HG03108 (cell line): ENCODE measurements at regions not wholly inside any gene's neighbourhood (a gene's known extent, or its start where the extent isn't known, plus 50 kb on each side); places are given as distances from the start of the nearest gene placed in this dataset.

Source experiments
- ATAC-seq: cut with Tn5 transposase; IDR thresholded peaks from one replicate; pipeline ENCODE4 v1.9.1; 2021; ENCODE audit warnings: moderate library complexity; ENCODE audit not compliant: unreplicated experiment

GRCh38 chr6:40912158-40912946, 126.7 kb downstream of the UNC5CL start:
- ATAC-seq = peak; percentile 87

DNA sequence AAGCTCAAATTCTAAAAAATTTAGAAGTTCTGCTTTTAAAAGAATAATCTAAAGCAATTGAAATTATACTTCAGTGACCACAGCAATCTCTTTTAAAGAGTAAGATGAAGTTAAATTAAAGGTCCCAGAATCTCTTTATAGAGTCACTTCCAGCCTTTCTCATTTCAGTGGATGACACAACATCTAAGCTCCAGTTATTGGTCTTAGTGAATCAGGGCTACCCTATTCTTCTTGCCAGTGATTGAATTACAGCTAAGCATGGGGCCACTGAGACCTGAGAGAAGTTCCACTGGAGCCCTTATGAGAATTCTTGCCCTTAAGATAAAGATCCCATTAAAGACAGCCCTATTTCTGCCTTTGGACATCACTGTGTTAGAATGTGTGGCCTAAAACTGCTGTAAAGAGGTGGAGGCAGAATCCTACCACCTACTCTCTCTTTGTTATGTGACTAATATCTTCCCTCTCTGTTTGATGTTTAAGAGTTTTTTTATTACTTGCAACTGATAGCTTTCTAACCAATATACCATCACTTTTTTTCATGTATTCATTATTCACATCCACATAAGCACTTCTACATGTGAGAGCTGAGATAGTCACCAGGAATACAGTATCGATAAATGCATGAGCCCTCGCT, 128.6 kb downstream of the UNC5CL start:
- ATAC-seq = no peak

GRCh38 chr6:40909811-40910210, 129.2 kb downstream of the UNC5CL start:
- ATAC-seq = no peak

DNA sequence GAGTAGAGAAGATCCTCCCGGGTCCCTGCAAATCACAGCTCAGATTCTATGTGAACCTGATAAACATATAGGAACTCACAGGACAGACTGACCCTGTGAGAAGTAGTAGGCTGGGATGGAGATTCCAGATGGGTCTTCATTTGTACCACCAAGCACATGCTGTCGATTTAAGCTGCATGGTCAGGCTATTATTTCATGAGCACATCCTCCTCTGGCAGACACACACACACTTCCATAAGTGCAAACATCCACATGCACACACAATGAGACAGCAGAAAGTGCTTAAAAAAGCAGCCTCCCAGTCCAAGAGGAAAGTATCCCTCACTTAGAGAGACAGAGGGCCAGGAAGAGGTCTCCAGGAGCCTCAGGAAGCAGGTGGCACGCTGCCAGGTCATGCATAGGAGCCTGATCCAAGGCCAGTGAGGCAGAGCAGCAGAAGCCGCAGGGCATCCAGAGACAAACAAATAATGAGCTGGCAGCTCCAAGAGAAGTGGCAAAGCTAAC, 131.8 kb downstream of the UNC5CL start:
- no peak for ATAC-seq

GRCh38 chr6:40906759-40907158, 132.3 kb downstream of the UNC5CL start:
- ATAC-seq = no peak

GRCh38 chr6:40904583-40905194, 134.3 kb downstream of the UNC5CL start:
- ATAC-seq = no peak

DNA sequence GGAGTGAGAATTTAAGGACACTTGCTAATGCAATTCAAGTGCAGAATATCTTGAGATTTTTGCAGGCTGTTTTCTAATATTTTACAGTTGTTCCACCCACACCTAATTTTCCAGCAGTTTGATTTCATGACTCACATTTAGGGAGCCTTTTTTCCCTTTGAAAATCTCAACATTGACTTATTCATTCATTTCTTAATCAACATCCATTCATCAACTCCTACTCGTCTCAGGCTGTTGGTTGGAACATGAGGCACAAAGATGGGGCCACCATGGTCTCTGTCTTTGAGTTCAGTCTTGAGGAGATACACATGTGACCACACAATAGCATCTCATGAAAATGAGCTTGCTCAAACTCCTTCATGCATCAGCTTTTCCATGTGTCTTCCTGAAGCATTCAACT, 135.6 kb downstream of the UNC5CL start:
- no peak for ATAC-seq

DNA sequence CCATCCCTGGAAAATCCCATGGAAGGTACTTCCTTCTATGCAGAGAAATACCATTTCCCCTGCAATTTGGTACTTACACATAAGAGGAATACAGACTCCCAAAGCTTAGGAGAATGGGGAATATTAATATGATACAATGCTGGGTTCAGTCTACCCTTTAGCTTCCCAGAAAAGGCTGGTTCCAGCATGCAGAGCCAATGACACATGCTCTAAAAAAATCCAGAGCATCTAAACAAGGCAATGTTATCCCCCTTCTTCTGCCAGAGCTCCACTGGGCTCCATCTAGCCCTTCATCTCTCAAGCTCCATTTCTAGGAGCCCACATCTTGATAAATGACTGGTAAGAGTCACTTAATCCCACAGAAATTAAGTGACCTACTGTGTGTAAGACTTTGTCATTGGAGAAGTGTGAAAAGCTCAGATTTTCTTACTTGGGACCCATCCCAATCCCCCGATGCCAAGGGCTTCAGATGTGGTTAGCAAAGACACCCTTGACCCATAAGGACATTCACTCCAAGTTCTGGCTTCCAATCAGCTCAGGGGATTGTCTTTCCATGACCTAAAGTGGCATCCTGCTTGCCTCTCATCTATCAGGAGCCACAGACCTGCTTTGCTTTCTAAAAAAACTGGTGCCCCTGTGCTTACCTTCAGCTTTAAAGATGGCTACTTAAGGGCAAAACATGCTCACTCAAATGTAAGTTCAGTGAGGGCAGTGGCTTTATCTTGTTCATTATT, 137.5 kb downstream of the UNC5CL start:
- ATAC-seq = no peak

GRCh38 chr6:40900791-40901190, 138.2 kb downstream of the UNC5CL start:
- no peak for ATAC-seq

- ATAC-seq = no peak
Measured at GRCh38 chr6:40899684-40900155, 139.3 kb downstream of the UNC5CL start.

DNA sequence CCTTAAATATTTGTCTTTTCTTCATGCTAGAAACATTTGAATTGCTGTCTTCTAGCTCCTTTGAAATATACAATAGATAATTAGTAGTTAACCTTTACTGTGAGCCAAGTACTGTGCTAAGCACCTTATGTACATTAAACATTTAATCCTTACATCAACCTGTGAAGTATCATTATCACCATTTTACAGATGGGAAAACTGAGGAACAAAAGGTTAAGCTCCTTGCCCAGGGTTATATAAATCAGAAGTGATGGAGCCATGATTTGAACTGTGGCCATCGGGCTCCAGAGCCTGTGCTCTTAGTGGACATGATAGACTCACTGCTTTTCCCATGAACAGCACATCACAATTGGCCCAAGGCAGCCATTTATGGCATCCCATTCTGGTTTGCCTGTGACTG, 140.9 kb downstream of the UNC5CL start:
- ATAC-seq = no peak

DNA sequence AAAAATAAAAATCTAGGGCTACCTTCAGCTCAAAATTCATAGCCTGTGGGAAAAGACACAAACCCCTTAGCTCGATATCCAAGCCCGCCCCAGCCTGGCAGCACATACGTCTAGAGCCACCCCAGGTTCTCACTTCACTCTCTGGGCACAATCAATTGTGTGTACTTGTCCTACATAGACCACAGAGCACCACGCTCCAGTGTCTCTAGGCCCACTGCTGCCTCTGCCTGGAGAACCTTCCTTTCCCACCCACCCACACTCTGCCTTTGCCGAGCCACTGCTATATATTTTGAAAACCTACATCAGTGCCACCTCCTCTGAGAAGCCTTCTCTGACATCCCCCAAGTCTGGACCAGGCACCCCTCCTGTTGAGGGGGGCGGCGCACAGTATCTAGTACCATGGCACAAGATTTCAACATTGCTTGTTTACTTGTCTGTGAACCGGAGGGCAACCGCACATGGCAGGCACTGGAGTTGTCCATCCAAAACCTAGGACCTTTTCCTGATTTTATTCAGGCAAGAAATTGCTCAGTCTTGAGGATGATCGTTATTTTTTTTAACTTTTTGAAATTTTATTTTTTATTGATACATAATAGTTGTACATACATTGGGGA, 141.5 kb downstream of the UNC5CL start:
- ATAC-seq = no peak

- no peak for ATAC-seq
Measured at GRCh38 chr6:40896696-40897095, 142.3 kb downstream of the UNC5CL start.

DNA sequence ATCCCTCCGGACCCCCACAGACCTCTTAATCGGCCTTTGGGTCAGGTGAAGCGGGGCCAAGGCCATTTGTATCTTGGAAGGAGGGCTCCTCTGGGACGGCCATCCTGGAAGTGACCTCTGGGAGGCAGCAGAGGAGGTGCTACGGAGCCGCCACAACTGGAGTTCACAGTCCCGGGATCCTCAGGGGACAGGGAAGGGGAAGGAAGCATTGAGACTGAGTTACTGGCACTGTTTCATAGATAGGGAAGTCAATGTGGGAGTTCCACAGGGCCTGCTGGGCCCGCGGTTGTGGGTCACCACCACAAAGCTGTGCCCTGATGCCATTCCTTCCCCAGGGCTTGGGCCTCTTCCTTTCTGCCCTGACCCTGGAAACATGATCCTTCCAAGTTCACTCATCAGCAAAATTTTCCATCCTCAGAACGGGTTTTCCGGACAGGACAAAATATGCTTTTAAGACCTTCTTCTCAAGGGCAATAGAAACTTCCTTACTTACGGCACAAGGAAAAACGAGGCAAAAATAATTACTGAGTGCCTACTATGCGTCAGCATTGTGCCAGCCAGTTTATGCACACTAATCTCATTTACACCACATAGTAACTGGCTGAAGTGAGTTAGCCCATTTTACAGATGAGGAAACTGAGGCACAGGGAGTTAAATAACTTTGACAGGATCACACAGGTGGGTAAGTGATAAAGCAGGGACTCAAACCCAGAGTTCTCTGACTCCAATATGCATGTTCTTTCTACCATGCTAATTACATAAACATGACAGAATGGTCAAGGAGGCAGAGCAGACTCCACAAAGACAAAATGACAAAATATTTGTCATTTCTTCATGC, 143.8 kb downstream of the UNC5CL start:
- ATAC-seq = no peak

DNA sequence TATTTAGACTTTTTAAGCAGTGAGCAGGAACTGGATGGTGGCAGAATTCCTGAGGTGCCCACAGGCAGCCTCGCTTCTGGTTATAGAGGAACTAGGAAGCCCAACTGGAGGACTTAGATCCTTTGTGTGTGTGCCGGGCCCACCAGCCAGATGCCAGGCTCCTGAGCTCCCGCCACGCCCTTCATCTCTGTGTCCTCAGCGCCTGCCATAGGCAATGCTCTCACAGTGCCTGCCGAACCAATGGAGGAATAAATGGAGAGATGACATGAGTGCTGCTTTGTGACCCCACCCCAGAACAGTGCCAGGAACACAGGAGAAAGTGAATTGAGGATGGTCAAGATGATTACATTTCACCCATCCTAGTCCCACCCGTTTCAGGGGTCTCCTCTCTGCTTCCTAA, 146.0 kb downstream of the UNC5CL start:
- ATAC-seq = no peak

GRCh38 chr6:40892223-40892622, 146.8 kb downstream of the UNC5CL start:
- ATAC-seq = no peak

DNA sequence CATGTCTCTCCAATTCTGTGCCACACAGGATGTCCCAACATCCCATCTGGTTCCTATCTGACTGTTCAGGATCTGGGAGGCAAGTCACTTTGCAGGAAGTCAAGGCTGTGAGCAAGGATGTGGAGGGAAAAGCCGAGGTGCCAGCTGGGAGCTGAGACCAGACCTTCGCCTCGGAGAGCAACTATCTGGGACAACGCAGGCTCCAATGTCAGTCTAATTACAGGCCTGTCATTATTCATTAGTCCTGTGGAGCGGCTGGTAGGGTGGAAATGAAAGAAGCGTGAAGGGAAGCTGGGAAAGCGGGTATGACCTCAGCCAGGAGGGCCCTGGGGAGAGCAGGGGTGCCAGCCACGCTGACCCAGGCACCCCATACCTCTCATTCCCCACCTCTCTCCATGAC, 147.3 kb downstream of the UNC5CL start:
- no peak for ATAC-seq

GRCh38 chr6:40891131-40891530, 147.9 kb downstream of the UNC5CL start:
- no peak for ATAC-seq

DNA sequence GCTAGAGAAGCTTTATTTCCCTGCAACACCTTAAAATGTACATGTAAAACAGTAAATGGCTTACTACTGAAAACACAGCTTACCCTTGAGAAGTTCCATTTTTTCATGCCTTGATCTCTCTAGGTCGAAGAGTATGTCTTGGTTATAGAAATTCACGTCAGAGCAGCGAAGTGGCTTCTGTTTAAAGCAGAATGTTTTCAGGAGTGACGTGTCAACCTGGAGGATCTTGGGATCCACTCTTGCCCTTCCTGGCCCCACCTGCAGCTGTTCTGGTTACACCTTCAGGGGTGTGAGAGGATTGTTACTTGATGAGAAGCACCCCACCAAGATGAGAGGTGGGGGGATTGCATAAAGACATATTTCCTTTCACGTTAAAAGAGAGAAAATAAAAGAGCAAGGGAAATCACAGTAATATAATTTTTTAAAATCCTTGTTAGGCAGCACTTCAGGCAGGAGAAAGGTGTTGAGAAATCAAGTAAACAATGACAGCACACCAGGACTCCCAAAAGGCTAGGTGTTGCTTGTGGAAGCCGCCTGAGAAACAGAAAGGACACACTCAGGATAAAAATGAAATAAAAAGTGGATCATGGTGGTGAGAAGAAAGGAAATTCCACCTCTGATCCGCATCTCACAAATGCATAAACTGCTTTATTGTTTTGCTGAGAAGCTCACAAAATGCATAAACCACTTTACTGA, 149.7 kb downstream of the UNC5CL start:
- ATAC-seq = no peak
